ENCODE measurements at regions not wholly inside any gene's neighbourhood (a gene's known extent, or its start where the extent isn't known, plus 50 kb on each side); places are given as distances from the start of the nearest gene placed in this dataset.

- Histone ChIP-seq H2AFZ (ENCODE audit: low read length) (no peak overlapping the region), H3K23me2 (ENCODE audit: insufficient read length, low read depth, low read length, poor library complexity, severe bottlenecking) (no peaks in the 10 kb centered on the region), H4K91ac (ENCODE audit: insufficient read length, low read depth, low read length) (no peak overlapping the region), H2BK120ac (ENCODE audit: low read depth, low read length, poor library complexity, severe bottlenecking) (no peak overlapping the region), H2BK5ac (ENCODE audit: insufficient read length, low read length) (no peak overlapping the region), H2BK12ac (ENCODE audit: insufficient read length, low read depth, low read length) (no peak overlapping the region), H4K5ac (ENCODE audit: insufficient read length, low read depth, low read length) (no peak overlapping the region), H2BK15ac (ENCODE audit: low read depth, low read length) (no peak overlapping the region), H3K18ac (ENCODE audit: insufficient read length, low read depth, low read length) (no peak overlapping the region), H3K79me1 (ENCODE audit: insufficient read depth, low read depth, low read length, poor library complexity, severe bottlenecking) (peaks cover 2% of the 10 kb centered on the region), H3K4me2 (ENCODE audit: insufficient read depth, insufficient read length, low read length) (no peak overlapping the region), H3T11ph (ENCODE audit: low read length) (no peak overlapping the region), H3K14ac (ENCODE audit: insufficient read depth, low read length) (no peak overlapping the region), H3K27me3 (ENCODE audit: insufficient read depth, low read length) (no peaks in the 10 kb centered on the region), H3K79me2 (ENCODE audit: insufficient read depth, low read length) (peaks cover 60% of the 10 kb centered on the region; the same call in 1 of the 2 replicates), H4K8ac (replicated peaks; ENCODE audit: insufficient read length, low read depth, low read length) (no peak overlapping the region), H3K27ac (ENCODE audit: insufficient read length, low read depth, low read length) (no peak overlapping the region), H3K56ac (ENCODE audit: insufficient read length, low read depth, low read length) (no peak overlapping the region), H4K20me1 (ENCODE audit: control insufficient read depth, insufficient read depth, insufficient read length) (no peaks in the 10 kb centered on the region), H3K23ac (ENCODE audit: insufficient read length, low read depth, low read length) (no peak overlapping the region), H3K9me3 (ENCODE audit: control insufficient read depth, low read depth, low read length) (no peaks in the 10 kb centered on the region), H3K4me1 (ENCODE audit: insufficient read depth, low read length) (peaks cover 9% of the 10 kb centered on the region), H2AK5ac (ENCODE audit: insufficient read length, low read length) (no peak overlapping the region), H2BK20ac (ENCODE audit: low read depth, low read length, poor library complexity, severe bottlenecking) (no peak overlapping the region), H3K9ac (ENCODE audit: extremely low read depth, insufficient read length, low read length) (no peak overlapping the region), H3K4ac (ENCODE audit: low read depth, low read length) (no peak overlapping the region)
- DNase-seq: no peak
- Mint-ChIP-seq H3K9me3 (no peaks in the 10 kb centered on the region), H3K27me3 (ENCODE audit: low read depth) (no peaks in the 10 kb centered on the region), H3K4me3 (no peak overlapping the region), H3K4me1 (peaks cover 73 to 76% of the 10 kb centered on the region in 2 experiments), H3K36me3 (ENCODE audit: insufficient read depth in 1 of 3, low read depth in 3 of 3) (no peaks in the 10 kb centered on the region), H3K27ac (no peak overlapping the region)
- TF ChIP-seq CTCF (conservative IDR thresholded peaks at IDR 0.05): no peak
- no CpG with 5 or more reads among the region's 1 CpG for WGBS (ENCODE audit: extremely low coverage, insufficient read length, low lambda C conversion rate)
These were observed 436.4 kb downstream of the SHQ1 start for GRCh38 chr3:72411843-72412242.

Data from H9 (cell line).